CD4-positive, alpha-beta T cell (primary cell): ENCODE measurements at regions not wholly inside any gene's neighbourhood (a gene's known extent, or its start where the extent isn't known, plus 50 kb on each side); places are given as distances from the start of the nearest gene placed in this dataset.

ENCODE experiments used
- ATAC-seq: fragments of 200-7000 bp; cut with Tn5 transposase; one replicate; pipeline ENCODE4 v1.10.0; 2022; ENCODE audit warnings: mild to moderate bottlenecking; ENCODE audit not compliant: poor library complexity
- CTCF ChIA-PET: fragments of 350-600 bp; sonication (Branson Sonifier 250); formaldehyde crosslinking; loops from one replicate; lab custom pipeline; 2021; ENCODE audit warnings: antibody characterized with exemption, inconsistent platforms; lab: Charles Lee
- POLR2A ChIA-PET: fragments of 350-600 bp; sonication (Branson Sonifier 250); formaldehyde crosslinking; loops from one replicate; lab custom pipeline; 2021; ENCODE audit warnings: antibody characterized with exemption, inconsistent platforms; lab: Charles Lee
- DNase-seq, 14 experiments: peaks; one replicate each; pipeline ENCODE4 v3.0.0-alpha.2; 2013 to 2020; ENCODE audit warnings: mixed read lengths in 2 of 14
- H3K27ac ChIP-seq, 2 donors: one replicate each; pipeline versions ENCODE4 v1.5.1 to v1.7.0; 2013; ENCODE audit warnings: low read length in 2 of 2, low read depth in 1 of 2, mild to moderate bottlenecking in 1 of 2
- H3K27me3 ChIP-seq, 2 experiments: 1 replicate in 1 of 2; 2 replicates in 1 of 2; pipeline versions ENCODE4 v1.6.1 to v1.7.0; 2013; ENCODE audit warnings: low read length in 2 of 2, control low read depth in 1 of 2, mild to moderate bottlenecking in 1 of 2, moderate library complexity in 1 of 2; ENCODE audit not compliant: insufficient read depth in 2 of 2, control insufficient read depth in 1 of 2
- H3K36me3 ChIP-seq: one replicate; pipeline ENCODE4 v1.6.1; 2013; ENCODE audit warnings: low read length, control low read depth; ENCODE audit not compliant: insufficient read depth
- H3K4me1 ChIP-seq: one replicate; pipeline ENCODE4 v1.6.1; 2013; ENCODE audit warnings: low read length, control low read depth; ENCODE audit not compliant: insufficient read depth
- H3K4me3 ChIP-seq: one replicate; pipeline ENCODE4 v1.5.1; 2013; ENCODE audit warnings: mild to moderate bottlenecking, low read length, moderate library complexity
- H3K9me3 ChIP-seq, 2 experiments: 1 replicate in 1 of 2; 2 replicates in 1 of 2; pipeline versions ENCODE4 v1.6.1 to v1.7.0; 2013; ENCODE audit warnings: low read length in 2 of 2, mild to moderate bottlenecking in 2 of 2, control low read depth in 1 of 2, moderate library complexity in 1 of 2; ENCODE audit not compliant: control insufficient read depth in 1 of 2, insufficient read depth in 1 of 2
- H3K27ac Mint-ChIP-seq: one replicate; pipeline ENCODE4 v1.8.0; 2020; ENCODE audit warnings: mixed read lengths
- H3K27me3 Mint-ChIP-seq: one replicate; pipeline ENCODE4 v1.8.0; 2021; ENCODE audit warnings: mixed read lengths
- H3K36me3 Mint-ChIP-seq: one replicate; pipeline ENCODE4 v1.8.0; 2021; ENCODE audit warnings: low read depth, mixed read lengths
- H3K4me1 Mint-ChIP-seq: one replicate; pipeline ENCODE4 v1.8.0; 2021; ENCODE audit warnings: low read depth, mixed read lengths
- H3K4me3 Mint-ChIP-seq: one replicate; pipeline ENCODE4 v1.8.0; 2020; ENCODE audit warnings: mild to moderate bottlenecking, mixed read lengths
- H3K9me3 Mint-ChIP-seq: one replicate; pipeline ENCODE4 v1.8.0; 2020; ENCODE audit warnings: mixed read lengths
- CTCF ChIP-seq: fragments of 200-600 bp; IDR thresholded peaks from one replicate; pipeline ENCODE4 v1.8.0; 2022; ENCODE audit warnings: antibody characterized with exemption, mild to moderate bottlenecking
- intact Hi-C, 2 experiments: fragments of 100-400 bp; cut with DNase I in 1 of 2; cut with micrococcal nuclease in 1 of 2; formaldehyde crosslinking; loops; one replicate each; pipeline versions ENCODE4 v1.15.1 to v1.9.0; 2023 to 2025; cut with DNase I, micrococcal nuclease

DNA sequence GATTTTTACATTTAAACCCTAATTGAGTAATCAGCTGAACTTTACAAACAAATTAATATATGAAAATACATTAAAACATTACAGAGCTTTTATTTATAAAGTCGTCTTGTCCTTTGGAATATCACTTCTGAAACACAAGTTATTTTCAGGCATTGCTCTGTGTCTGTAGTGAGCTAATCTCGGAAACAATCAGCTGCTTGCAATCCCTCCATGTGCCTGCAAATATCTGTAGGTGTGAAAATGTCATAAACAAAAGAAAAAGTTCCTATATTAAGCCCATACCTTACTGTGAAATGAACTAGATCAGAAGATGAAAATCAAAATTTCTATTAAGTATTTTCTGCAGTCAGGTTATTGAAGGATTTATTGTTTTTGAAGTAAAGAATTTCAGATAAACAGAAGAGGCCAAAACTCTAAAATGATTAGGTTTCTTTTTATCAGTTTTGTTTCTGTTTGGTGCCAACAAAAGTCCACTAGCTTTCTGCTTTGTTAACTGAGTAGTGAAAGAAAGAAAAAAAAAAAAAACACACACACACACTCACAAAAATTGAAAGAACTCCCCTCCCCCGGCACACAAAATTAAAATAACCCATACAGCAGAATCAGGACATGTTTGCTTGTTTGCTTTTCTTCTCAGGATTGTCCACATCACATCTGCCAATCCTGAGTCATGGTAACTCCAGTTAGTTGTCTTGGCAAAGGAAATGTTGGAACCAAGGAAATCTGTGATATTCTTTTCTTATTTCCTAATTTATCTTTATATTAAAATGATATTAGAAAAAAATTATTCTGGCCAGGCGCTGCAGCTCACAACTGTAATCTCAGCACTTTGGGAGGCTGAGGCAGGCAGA is 627.0 kb upstream of the SLC39A10 start:
- no peak overlapping the region for H3K4me3 Mint-ChIP-seq
- Histone ChIP-seq H3K4me3 (no peak overlapping the region), H3K36me3 (no peaks in the 10 kb centered on the region), H3K27ac (no peak overlapping the region), H3K9me3 (no peaks in the 10 kb centered on the region), H3K27me3 (peaks cover 0 to 3% of the 10 kb centered on the region in 2 experiments), H3K4me1 (no peaks in the 10 kb centered on the region)
- ATAC-seq, result no peak
- no peaks in the 10 kb centered on the region for H3K27me3 Mint-ChIP-seq
- H3K9me3 Mint-ChIP-seq, result no peaks in the 10 kb centered on the region
- no peak for DNase-seq
- H3K36me3 Mint-ChIP-seq, result no peaks in the 10 kb centered on the region
- ChIA-PET POLR2A (no interaction called here), CTCF (no interaction called here)
- H3K27ac Mint-ChIP-seq, result no peak overlapping the region
- no peak for TF ChIP-seq CTCF
- H3K4me1 Mint-ChIP-seq, result no peaks in the 10 kb centered on the region
- intact Hi-C loops, result no loop called here

DNA sequence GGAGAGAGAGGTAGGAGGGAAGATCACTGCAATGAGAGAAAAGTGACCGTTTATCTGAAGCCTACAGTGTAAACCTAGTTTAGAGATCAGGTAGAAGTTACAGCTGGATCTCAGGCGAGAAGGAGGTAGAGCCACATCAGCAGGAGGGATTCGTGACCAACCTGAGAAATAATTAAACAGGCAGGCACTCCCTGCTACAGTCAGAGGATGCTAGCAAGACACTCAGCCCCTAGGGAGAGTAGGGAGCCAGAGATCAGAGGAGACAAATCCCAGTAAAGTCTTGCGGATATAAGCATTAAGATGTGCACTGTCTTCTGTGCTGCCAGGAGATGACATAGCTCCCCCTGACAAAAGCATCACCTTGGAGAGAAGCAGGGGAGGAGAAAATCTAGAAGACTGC is 629.1 kb upstream of the SLC39A10 start:
- Histone ChIP-seq H3K4me1 (no peaks in the 10 kb centered on the region), H3K4me3 (no peak overlapping the region), H3K27ac (no peak overlapping the region), H3K27me3 (peaks cover 0 to 3% of the 10 kb centered on the region in 2 experiments), H3K9me3 (no peaks in the 10 kb centered on the region), H3K36me3 (no peaks in the 10 kb centered on the region)
- ATAC-seq (no peak), DNase-seq (no peak)
- CTCF ChIA-PET, result no interaction called here
- Mint-ChIP-seq H3K4me1 (no peaks in the 10 kb centered on the region), H3K36me3 (no peaks in the 10 kb centered on the region), H3K9me3 (no peaks in the 10 kb centered on the region), H3K27me3 (no peaks in the 10 kb centered on the region), H3K4me3 (no peak overlapping the region), H3K27ac (no peak overlapping the region)
- intact Hi-C loops, result no loop called here
- POLR2A ChIA-PET, result no interaction called here
- no peak for TF ChIP-seq CTCF

- no peaks in the 10 kb centered on the region for H3K36me3 ChIP-seq
- H3K9me3 Mint-ChIP-seq, result no peaks in the 10 kb centered on the region
- no peaks in the 10 kb centered on the region for H3K27me3 Mint-ChIP-seq
- ATAC-seq (no peak), DNase-seq (no peak)
- H3K4me3 ChIP-seq, result no peak overlapping the region
- POLR2A ChIA-PET, result no interaction called here
- intact Hi-C loops, result no loop called here
- CTCF ChIA-PET, result interaction anchor here (1.2 to 1.4 kb wide), 2 partner anchors 9 to 26 kb away, joined by 3 read pairs; no protein-coding TSS in a partner anchor
- H3K4me3 Mint-ChIP-seq, result no peak overlapping the region
- H3K36me3 Mint-ChIP-seq, result no peaks in the 10 kb centered on the region
- H3K4me1 Mint-ChIP-seq, result no peaks in the 10 kb centered on the region
- no peaks in the 10 kb centered on the region for H3K4me1 ChIP-seq
- peaks cover 0 to 3% of the 10 kb centered on the region in 2 experiments for H3K27me3 ChIP-seq
- no peak for TF ChIP-seq CTCF
- H3K9me3 ChIP-seq, result no peaks in the 10 kb centered on the region
- no peak overlapping the region for H3K27ac Mint-ChIP-seq
- H3K27ac ChIP-seq, result no peak overlapping the region
These were observed 630.8 kb upstream of the SLC39A10 start for GRCh38 chr2:195026261-195026660.
